ENCODE measurements at regions not wholly inside any gene's neighbourhood (a gene's known extent, or its start where the extent isn't known, plus 50 kb on each side); places are given as distances from the start of the nearest gene placed in this dataset.
"Not testable (repeated sequence)": the region's sequence is repeated elsewhere in the genome, so short reads cannot be mapped to it uniquely, and the experiment has no call there.

- no peaks in the 10 kb centered on the region for H3K27me3 ChIP-seq
- DNase-seq (no peak), ATAC-seq (no peak)
- no peaks in the 10 kb centered on the region for H3K36me3 ChIP-seq
- H3K4me1 ChIP-seq, result no peaks in the 10 kb centered on the region
- WGBS, 2 donors, result 83% methylated on average over 3 of the region's 3 CpGs
- no peaks in the 10 kb centered on the region for H3K9me3 ChIP-seq
- intact Hi-C loops (cut with DNase I), result no loop called here
- no peak for TF ChIP-seq CTCF (IDR thresholded peaks at IDR 0.05)
- H3K4me3 ChIP-seq, result no peak overlapping the region
- H3K27ac ChIP-seq, result no peak overlapping the region
These were observed 598.3 kb upstream of the BCHE start for GRCh38 chr3:166435469-166436057.

GRCh38 chr3:166433060-166433459, 595.8 kb upstream of the BCHE start:
- Histone ChIP-seq H3K27me3 (no peaks in the 10 kb centered on the region), H3K36me3 (no peaks in the 10 kb centered on the region), H3K9me3 (no peaks in the 10 kb centered on the region), H3K4me3 (no peak overlapping the region), H3K27ac (no peak overlapping the region), H3K4me1 (no peaks in the 10 kb centered on the region)
- ATAC-seq, result no peak
- DNase-seq, result no peak
- TF ChIP-seq CTCF (IDR thresholded peaks at IDR 0.05), result no peak
- WGBS, 2 donors, result 51 to 67% methylated on average over 2 of the region's 2 CpGs
- intact Hi-C loops (cut with DNase I), result no loop called here

GRCh38 chr3:166425900-166426611, 588.8 kb upstream of the BCHE start:
- no peak for TF ChIP-seq CTCF (IDR thresholded peaks at IDR 0.05)
- H3K4me3 ChIP-seq, result no peak overlapping the region
- WGBS, 2 donors, result 76 to 80% methylated on average over 4 of the region's 4 CpGs
- no peaks in the 10 kb centered on the region for H3K36me3 ChIP-seq
- no peaks in the 10 kb centered on the region for H3K4me1 ChIP-seq
- no peak for DNase-seq
- ATAC-seq, result no peak
- H3K9me3 ChIP-seq, result peaks cover 0 to 18% (median 0%) of the 10 kb centered on the region in 11 donors
- no peaks in the 10 kb centered on the region for H3K27me3 ChIP-seq
- intact Hi-C loops (cut with DNase I), result no loop called here
- H3K27ac ChIP-seq, result no peak overlapping the region

GRCh38 chr3:166425021-166425420, 587.8 kb upstream of the BCHE start:
- Histone ChIP-seq H3K9me3 (peaks cover 0 to 24% (median 0%) of the 10 kb centered on the region in 11 donors), H3K4me3 (no peak overlapping the region), H3K36me3 (no peaks in the 10 kb centered on the region), H3K27me3 (no peaks in the 10 kb centered on the region), H3K27ac (no peak overlapping the region), H3K4me1 (no peaks in the 10 kb centered on the region)
- no peak for TF ChIP-seq CTCF (IDR thresholded peaks at IDR 0.05)
- DNase-seq (no peak), ATAC-seq (no peak)
- intact Hi-C loops (cut with DNase I), result no loop called here

GRCh38 chr3:166423824-166424513, 586.7 kb upstream of the BCHE start:
- DNase-seq; intact Hi-C loops (cut with DNase I): not testable (repeated sequence)
- 86 to 93% methylated on average over 20 to 26 of the region's 26 CpGs for WGBS, 2 donors

More at GRCh38 chr3:166423824-166424513, 586.7 kb upstream of the BCHE start:
- H3K4me1 ChIP-seq, H3K27me3 ChIP-seq, H3K36me3 ChIP-seq, H3K27ac ChIP-seq, ATAC-seq, H3K4me3 ChIP-seq: not testable (repeated sequence)
- H3K9me3 ChIP-seq, result peaks cover 0 to 33% (median 0%) of the 10 kb centered on the region in 11 donors
